Vagina (tissue), 2 donors: ENCODE measurements at regions not wholly inside any gene's neighbourhood (a gene's known extent, or its start where the extent isn't known, plus 50 kb on each side); places are given as distances from the start of the nearest gene placed in this dataset.

ENCODE experiments used
- POLR2A ChIP-seq, 2 donors: fragments of 450-650 bp; IDR thresholded peaks; one replicate each; pipeline ENCODE4 v1.6.1; 2017; ENCODE audit warnings: antibody characterized with exemption in 2 of 2, mild to moderate bottlenecking in 2 of 2, moderate library complexity in 2 of 2
- POLR2AphosphoS5 ChIP-seq, 2 donors: sonication (generic); formaldehyde crosslinking; IDR thresholded peaks; one replicate each; pipeline ENCODE4 v1.9.0; 2017; ENCODE audit warnings: antibody characterized with exemption in 2 of 2, mild to moderate bottlenecking in 2 of 2, low read depth in 1 of 2; ENCODE audit not compliant: insufficient read depth in 1 of 2
- TF ChIP-seq, protein P1 (sequence below), 3 experiments: fragments of 450-650 bp in 2 of 3; fragments of 200-600 bp in 1 of 3; sonication (generic) in 1 of 3; IDR thresholded peaks; one replicate each; pipeline ENCODE4 v1.5.1; 2017 to 2019; ENCODE audit warnings: antibody characterized with exemption in 3 of 3, mild to moderate bottlenecking in 2 of 3, moderate library complexity in 2 of 3

DNA sequence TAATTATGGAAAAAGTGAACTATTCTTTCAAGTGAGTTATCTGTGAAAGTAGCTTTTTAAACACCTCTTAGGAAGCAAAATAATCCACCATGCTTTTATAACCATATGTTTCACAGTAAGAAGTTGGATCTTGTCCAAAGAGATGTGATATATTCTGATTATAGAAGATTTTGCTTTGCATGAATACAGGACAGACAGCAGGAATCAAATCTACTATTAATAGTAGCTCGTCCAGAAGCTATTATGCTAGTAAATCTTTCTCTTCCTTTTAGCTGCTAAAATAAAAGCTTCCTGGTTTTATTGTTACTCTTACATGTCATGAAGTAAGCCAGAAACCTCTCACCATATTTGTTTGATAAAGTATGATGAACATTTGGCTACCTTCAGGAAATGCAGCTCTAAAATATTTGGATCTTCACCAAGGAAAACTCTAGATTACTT is 257.0 kb downstream of the IPO8 start:
- TF ChIP-seq, protein P1, sequence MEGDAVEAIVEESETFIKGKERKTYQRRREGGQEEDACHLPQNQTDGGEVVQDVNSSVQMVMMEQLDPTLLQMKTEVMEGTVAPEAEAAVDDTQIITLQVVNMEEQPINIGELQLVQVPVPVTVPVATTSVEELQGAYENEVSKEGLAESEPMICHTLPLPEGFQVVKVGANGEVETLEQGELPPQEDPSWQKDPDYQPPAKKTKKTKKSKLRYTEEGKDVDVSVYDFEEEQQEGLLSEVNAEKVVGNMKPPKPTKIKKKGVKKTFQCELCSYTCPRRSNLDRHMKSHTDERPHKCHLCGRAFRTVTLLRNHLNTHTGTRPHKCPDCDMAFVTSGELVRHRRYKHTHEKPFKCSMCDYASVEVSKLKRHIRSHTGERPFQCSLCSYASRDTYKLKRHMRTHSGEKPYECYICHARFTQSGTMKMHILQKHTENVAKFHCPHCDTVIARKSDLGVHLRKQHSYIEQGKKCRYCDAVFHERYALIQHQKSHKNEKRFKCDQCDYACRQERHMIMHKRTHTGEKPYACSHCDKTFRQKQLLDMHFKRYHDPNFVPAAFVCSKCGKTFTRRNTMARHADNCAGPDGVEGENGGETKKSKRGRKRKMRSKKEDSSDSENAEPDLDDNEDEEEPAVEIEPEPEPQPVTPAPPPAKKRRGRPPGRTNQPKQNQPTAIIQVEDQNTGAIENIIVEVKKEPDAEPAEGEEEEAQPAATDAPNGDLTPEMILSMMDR (IDR thresholded peaks at IDR 0.05) = no peak
- TF ChIP-seq POLR2A (IDR thresholded peaks at IDR 0.05) = no peak
- TF ChIP-seq POLR2AphosphoS5 (IDR thresholded peaks at IDR 0.05; ENCODE audit: insufficient read depth in 1 of 2, low read depth in 1 of 2) = no peak
